DMS 273 (cell line): ENCODE measurements at regions not wholly inside any gene's neighbourhood (a gene's known extent, or its start where the extent isn't known, plus 50 kb on each side); places are given as distances from the start of the nearest gene placed in this dataset.
"Not testable (repeated sequence)": the region's sequence is repeated elsewhere in the genome, so short reads cannot be mapped to it uniquely, and the experiment has no call there.

Experiments used
- DNase-seq: peaks from one replicate; lab custom pipeline; 2025; ENCODE audit not compliant: unreplicated experiment; lab: John Stamatoyannopoulos, UW

- DNase-seq = no peak
Measured at GRCh38 chr1:196005426-196005825, 602.8 kb downstream of the KCNT2 start.

GRCh38 chr1:196004388-196004787 lies 603.9 kb downstream of the KCNT2 start:
- not testable (repeated sequence) for DNase-seq

GRCh38 chr1:196002906-196003305 lies 605.3 kb downstream of the KCNT2 start:
- no peak for DNase-seq

GRCh38 chr1:196002296-196002695 lies 605.9 kb downstream of the KCNT2 start:
- not testable (repeated sequence) for DNase-seq

- DNase-seq = no peak
Measured at GRCh38 chr1:196001188-196001587, 607.1 kb downstream of the KCNT2 start.

GRCh38 chr1:195999022-195999421 lies 609.2 kb downstream of the KCNT2 start:
- no peak for DNase-seq

- no peak for DNase-seq
Measured at GRCh38 chr1:195981448-195982139, 626.6 kb downstream of the KCNT2 start.

- DNase-seq = no peak
Measured at GRCh38 chr1:195979646-195980045, 628.6 kb downstream of the KCNT2 start.

- DNase-seq = no peak
Measured at GRCh38 chr1:195973311-195973904, 634.8 kb downstream of the KCNT2 start.

GRCh38 chr1:195971589-195971988 lies 636.7 kb downstream of the KCNT2 start:
- DNase-seq = no peak

GRCh38 chr1:195970209-195970608 lies 638.0 kb downstream of the KCNT2 start:
- no peak for DNase-seq

GRCh38 chr1:195965475-195965874 lies 642.8 kb downstream of the KCNT2 start:
- DNase-seq = no peak

- DNase-seq = no peak
Measured at GRCh38 chr1:195965036-195965435, 643.2 kb downstream of the KCNT2 start.

- no peak for DNase-seq
Measured at GRCh38 chr1:195964516-195964915, 643.7 kb downstream of the KCNT2 start.

- no peak for DNase-seq
Measured at GRCh38 chr1:195962051-195962450, 646.2 kb downstream of the KCNT2 start.

- no peak for DNase-seq
Measured at GRCh38 chr1:195960580-195960979, 647.7 kb downstream of the KCNT2 start.

- no peak for DNase-seq
Measured at GRCh38 chr1:195958131-195958530, 650.1 kb downstream of the KCNT2 start.

- DNase-seq = no peak
Measured at GRCh38 chr1:195956845-195957244, 651.4 kb downstream of the KCNT2 start.

GRCh38 chr1:195954848-195955247 lies 653.4 kb downstream of the KCNT2 start:
- DNase-seq = no peak

GRCh38 chr1:195951313-195951712 lies 656.9 kb downstream of the KCNT2 start:
- DNase-seq = no peak

- DNase-seq = no peak
Measured at GRCh38 chr1:195948123-195948895, 659.9 kb downstream of the KCNT2 start.

- DNase-seq = no peak
Measured at GRCh38 chr1:195946500-195946899, 661.7 kb downstream of the KCNT2 start.
